Trophoblast cell (in vitro differentiated cells and primary cell): ENCODE measurements at regions not wholly inside any gene's neighbourhood (a gene's known extent, or its start where the extent isn't known, plus 50 kb on each side); places are given as distances from the start of the nearest gene placed in this dataset.

Source experiments
- DNase-seq, 2 donors: peaks; one replicate each; pipeline ENCODE4 v3.0.0-alpha.2; 2016
- H2AFZ ChIP-seq: 2 replicates; pipeline ENCODE4 v1.6.1; 2013; ENCODE audit warnings: low read length, moderate library complexity, mild to moderate bottlenecking; ENCODE audit not compliant: insufficient read depth, poor library complexity
- H2AK5ac ChIP-seq: 2 replicates; pipeline ENCODE4 v1.6.1; 2013; ENCODE audit warnings: mild to moderate bottlenecking, low read length
- H2BK120ac ChIP-seq: 2 replicates; pipeline ENCODE4 v1.6.1; 2013; ENCODE audit warnings: low read length, mild to moderate bottlenecking, moderate library complexity; ENCODE audit not compliant: insufficient read depth, poor library complexity
- H2BK12ac ChIP-seq: 2 replicates; pipeline ENCODE4 v1.6.1; 2013; ENCODE audit warnings: mild to moderate bottlenecking, low read length, moderate library complexity
- H2BK5ac ChIP-seq: 2 replicates; pipeline ENCODE4 v1.6.1; 2013; ENCODE audit warnings: low read length, low read depth, moderate library complexity, mild to moderate bottlenecking; ENCODE audit not compliant: poor library complexity
- H3K14ac ChIP-seq: 2 replicates; pipeline ENCODE4 v1.6.1; 2013; ENCODE audit warnings: mild to moderate bottlenecking, low read length
- H3K18ac ChIP-seq: 2 replicates; pipeline ENCODE4 v1.6.1; 2013; ENCODE audit warnings: mild to moderate bottlenecking, low read length
- H3K23ac ChIP-seq: 2 replicates; pipeline ENCODE4 v1.6.1; 2013; ENCODE audit warnings: low read length
- H3K27ac ChIP-seq: 2 replicates; pipeline ENCODE4 v1.5.1; 2013; ENCODE audit warnings: low read depth, mild to moderate bottlenecking, inconsistent platforms, low read length, moderate library complexity
- H3K27me3 ChIP-seq: 2 replicates; pipeline ENCODE4 v1.6.1; 2013; ENCODE audit warnings: inconsistent platforms, mild to moderate bottlenecking, low read length, moderate library complexity; ENCODE audit not compliant: insufficient read depth
- H3K36me3 ChIP-seq, 2 experiments: 1 replicate in 1 of 2; 2 replicates in 1 of 2; pipeline ENCODE4 v1.6.1; 2013; ENCODE audit warnings: low read length in 2 of 2, mild to moderate bottlenecking in 2 of 2, moderate library complexity in 1 of 2; ENCODE audit not compliant: insufficient read depth in 2 of 2, control insufficient read depth in 1 of 2
- H3K4ac ChIP-seq: 2 replicates; pipeline ENCODE4 v1.6.1; 2013; ENCODE audit warnings: low read depth, mild to moderate bottlenecking, low read length, moderate library complexity
- H3K4me1 ChIP-seq, 2 experiments: 1 replicate in 1 of 2; 2 replicates in 1 of 2; pipeline ENCODE4 v1.6.1; 2013; ENCODE audit warnings: low read length in 2 of 2, mild to moderate bottlenecking in 2 of 2, moderate library complexity in 1 of 2; ENCODE audit not compliant: insufficient read depth in 2 of 2, control insufficient read depth in 1 of 2
- H3K4me2 ChIP-seq: 2 replicates; pipeline ENCODE4 v1.6.1; 2013; ENCODE audit warnings: inconsistent platforms, mild to moderate bottlenecking, low read length, moderate library complexity
- H3K4me3 ChIP-seq: 2 replicates; pipeline ENCODE4 v1.5.1; 2013; ENCODE audit warnings: mild to moderate bottlenecking, low read depth, low read length, inconsistent platforms
- H3K79me1 ChIP-seq: one replicate; pipeline ENCODE4 v1.6.1; 2013; ENCODE audit warnings: low read length
- H3K79me2 ChIP-seq: 2 replicates; pipeline ENCODE4 v1.6.1; 2013; ENCODE audit warnings: low read length, mild to moderate bottlenecking; ENCODE audit not compliant: control insufficient read depth, insufficient read depth, poor library complexity
- H3K9ac ChIP-seq: 2 replicates; pipeline ENCODE4 v1.6.1; 2013; ENCODE audit warnings: mild to moderate bottlenecking, low read length
- H3K9me3 ChIP-seq: 2 replicates; pipeline ENCODE4 v1.6.1; 2013; ENCODE audit warnings: low read depth, mild to moderate bottlenecking, control low read depth, inconsistent platforms, low read length; ENCODE audit not compliant: insufficient read depth
- H4K12ac ChIP-seq: 2 replicates; pipeline ENCODE4 v1.6.1; 2013; ENCODE audit warnings: low read depth, mild to moderate bottlenecking, low read length, moderate library complexity
- H4K8ac ChIP-seq: 2 replicates; pipeline ENCODE4 v1.6.1; 2013; ENCODE audit warnings: low read depth, mild to moderate bottlenecking, low read length, moderate library complexity
- H4K91ac ChIP-seq: one replicate; pipeline ENCODE4 v1.6.1; 2013; ENCODE audit warnings: low read depth, mild to moderate bottlenecking, low read length, moderate library complexity
- WGBS: extraction: QIAGEN DNeasy Blood & Tissue Kit; methylation state at CpG from one replicate; pipeline ENCODE4 v1.1.7; 2013; ENCODE audit warnings: missing lambda C conversion rate; ENCODE audit not compliant: insufficient read length, insufficient coverage; ENCODE audit errors: extremely low coverage; 5-methylcytosine and 5-hydroxymethylcytosine counted together

GRCh38 chr13:86085890-86086289, 286.7 kb upstream of the SLITRK6 start:
- DNase-seq = no peak
- no peak overlapping the region for H2BK5ac ChIP-seq

GRCh38 chr13:86082121-86082520, 282.9 kb upstream of the SLITRK6 start:
- H3K36me3 ChIP-seq = no peaks in the 10 kb centered on the region
- H2BK120ac ChIP-seq = no peak overlapping the region
- no peak overlapping the region for H3K9ac ChIP-seq
- H3K4ac ChIP-seq = no peak overlapping the region
- DNase-seq = no peak
- H4K8ac ChIP-seq = no peak overlapping the region
- H2AFZ ChIP-seq = no peak overlapping the region
- H3K14ac ChIP-seq = no peak overlapping the region
- H3K79me2 ChIP-seq = no peaks in the 10 kb centered on the region
- no peak overlapping the region for H3K4me2 ChIP-seq
- H3K79me1 ChIP-seq = no peaks in the 10 kb centered on the region
- H3K9me3 ChIP-seq = no peaks in the 10 kb centered on the region
- no peak overlapping the region for H2AK5ac ChIP-seq
- no peak overlapping the region for H2BK12ac ChIP-seq
- H3K4me1 ChIP-seq = no peaks in the 10 kb centered on the region
- H3K18ac ChIP-seq = no peak overlapping the region
- H4K91ac ChIP-seq = no peak overlapping the region
- no peak overlapping the region for H3K23ac ChIP-seq
- no peaks in the 10 kb centered on the region for H3K27me3 ChIP-seq
- H2BK5ac ChIP-seq = no peak overlapping the region
- no peak overlapping the region for H3K27ac ChIP-seq
- H3K4me3 ChIP-seq = no peak overlapping the region
- no peak overlapping the region for H4K12ac ChIP-seq

More at GRCh38 chr13:86085890-86086289, 286.7 kb upstream of the SLITRK6 start:
- Histone ChIP-seq H3K23ac (no peak overlapping the region), H3K27ac (no peak overlapping the region), H3K4ac (no peak overlapping the region), H3K14ac (no peak overlapping the region), H3K9ac (no peak overlapping the region), H3K18ac (no peak overlapping the region), H4K12ac (no peak overlapping the region), H4K91ac (no peak overlapping the region), H3K36me3 (no peaks in the 10 kb centered on the region), H3K4me1 (no peaks in the 10 kb centered on the region), H2BK120ac (no peak overlapping the region), H3K4me3 (no peak overlapping the region), H3K79me2 (no peaks in the 10 kb centered on the region), H3K79me1 (no peaks in the 10 kb centered on the region), H4K8ac (no peak overlapping the region), H2AK5ac (no peak overlapping the region), H3K9me3 (no peaks in the 10 kb centered on the region), H3K27me3 (no peaks in the 10 kb centered on the region), H3K4me2 (no peak overlapping the region), H2BK12ac (no peak overlapping the region), H2AFZ (no peak overlapping the region)

- Histone ChIP-seq H2AK5ac (no peak overlapping the region), H3K79me2 (no peaks in the 10 kb centered on the region), H2BK120ac (no peak overlapping the region), H3K4me3 (no peak overlapping the region), H3K4me1 (no peaks in the 10 kb centered on the region), H3K9ac (no peak overlapping the region), H2BK12ac (no peak overlapping the region), H2BK5ac (no peak overlapping the region), H3K9me3 (no peaks in the 10 kb centered on the region), H4K91ac (no peak overlapping the region), H3K27me3 (no peaks in the 10 kb centered on the region), H3K14ac (no peak overlapping the region), H2AFZ (no peak overlapping the region), H3K79me1 (no peaks in the 10 kb centered on the region), H3K23ac (no peak overlapping the region), H3K4me2 (no peak overlapping the region), H4K12ac (no peak overlapping the region), H4K8ac (no peak overlapping the region), H3K18ac (no peak overlapping the region), H3K36me3 (no peaks in the 10 kb centered on the region), H3K27ac (no peak overlapping the region), H3K4ac (no peak overlapping the region)
- no peak for DNase-seq
- WGBS = no CpG with 5 or more reads among the region's 2 CpGs
Measured at GRCh38 chr13:86080340-86080995, 281.2 kb upstream of the SLITRK6 start.

- Histone ChIP-seq H2BK5ac (no peak overlapping the region), H2AFZ (no peak overlapping the region), H2BK12ac (no peak overlapping the region), H4K91ac (no peak overlapping the region), H3K79me2 (no peaks in the 10 kb centered on the region), H3K4me1 (no peaks in the 10 kb centered on the region), H3K4me2 (no peak overlapping the region), H3K79me1 (no peaks in the 10 kb centered on the region), H4K8ac (no peak overlapping the region), H3K9me3 (no peaks in the 10 kb centered on the region), H3K4me3 (no peak overlapping the region), H3K4ac (no peak overlapping the region), H3K27ac (no peak overlapping the region), H3K18ac (no peak overlapping the region), H4K12ac (no peak overlapping the region), H3K23ac (no peak overlapping the region), H3K36me3 (no peaks in the 10 kb centered on the region), H3K9ac (no peak overlapping the region), H3K27me3 (no peaks in the 10 kb centered on the region), H2AK5ac (no peak overlapping the region), H2BK120ac (no peak overlapping the region), H3K14ac (no peak overlapping the region)
- WGBS = no CpG with 5 or more reads among the region's 4 CpGs
- DNase-seq = no peak
Measured at GRCh38 chr13:86066611-86067365, 267.6 kb upstream of the SLITRK6 start.
